IMR-90 (cell line): ENCODE measurements at regions not wholly inside any gene's neighbourhood (a gene's known extent, or its start where the extent isn't known, plus 50 kb on each side); places are given as distances from the start of the nearest gene placed in this dataset.
"Not testable (repeated sequence)": the region's sequence is repeated elsewhere in the genome, so short reads cannot be mapped to it uniquely, and the experiment has no call there.

Experiments
- ATAC-seq: fragments of 200-7000 bp; cut with Tn5 transposase; 2 replicates; pipeline ENCODE4 v1.9.1; 2020; ENCODE audit warnings: low read depth, mild to moderate bottlenecking, moderate library complexity
- BruUV-seq: library from RNA; stranded (reverse); fragments of 400-500 nt; replicated peaks from 2 replicates; lab custom pipeline; 2021; lab: Mats Ljungman, UMichigan
- CTCF ChIA-PET: fragments of 300-600 bp; formaldehyde crosslinking; extraction: SDS; loops from one replicate; lab custom pipeline; 2021; ENCODE audit warnings: antibody characterized with exemption; lab: Yijun Ruan, JAX
- POLR2A ChIA-PET: fragments of 300-600 bp; sonication (Branson Sonifier 250); formaldehyde crosslinking; loops from one replicate; lab custom pipeline; 2022; ENCODE audit warnings: antibody characterized with exemption; ENCODE audit not compliant: unreplicated experiment; lab: Charles Lee
- DNase-seq: peaks from one replicate; pipeline ENCODE4 v3.0.0; 2013
- H2AFZ ChIP-seq: replicated peaks from 2 replicates; pipeline ENCODE3; 2013; ENCODE audit warnings: low read length, mild to moderate bottlenecking; ENCODE audit not compliant: poor library complexity
- H2AK5ac ChIP-seq: 2 replicates; pipeline ENCODE4 v1.6.1; 2013; ENCODE audit warnings: low read depth, low read length, inconsistent platforms
- H2AK9ac ChIP-seq: replicated peaks from 2 replicates; pipeline ENCODE3; 2013; ENCODE audit warnings: mild to moderate bottlenecking, low read depth, low read length, moderate library complexity; ENCODE audit not compliant: poor library complexity
- H2BK120ac ChIP-seq: 2 replicates; pipeline ENCODE4 v1.6.1; 2013; ENCODE audit warnings: low read depth, low read length, inconsistent platforms
- H2BK15ac ChIP-seq: 3 replicates; pipeline ENCODE4 v1.6.1; 2013; ENCODE audit warnings: low read depth, low read length, inconsistent platforms
- H2BK20ac ChIP-seq: 2 replicates; pipeline ENCODE4 v1.6.1; 2013; ENCODE audit warnings: low read depth, mild to moderate bottlenecking, inconsistent platforms, low read length, moderate library complexity
- H2BK5ac ChIP-seq: 2 replicates; pipeline ENCODE4 v1.6.1; 2013; ENCODE audit warnings: mild to moderate bottlenecking, low read depth, low read length, inconsistent platforms; ENCODE audit not compliant: poor library complexity, severe bottlenecking
- H3K14ac ChIP-seq: replicated peaks from 2 replicates; pipeline ENCODE4 v1.6.1; 2013; ENCODE audit warnings: low read depth, low read length, inconsistent platforms
- H3K18ac ChIP-seq: 2 replicates; pipeline ENCODE4 v1.6.1; 2013; ENCODE audit warnings: low read depth, low read length, control low read depth
- H3K23ac ChIP-seq: 2 replicates; pipeline ENCODE4 v1.6.1; 2013; ENCODE audit warnings: low read depth, low read length, inconsistent platforms
- H3K27ac ChIP-seq: 2 replicates; pipeline ENCODE4 v1.5.1; 2013; ENCODE audit warnings: mild to moderate bottlenecking, control low read depth, low read length; ENCODE audit not compliant: insufficient read depth
- H3K27me3 ChIP-seq: 2 replicates; pipeline ENCODE4 v1.6.1; 2013; ENCODE audit warnings: low read length; ENCODE audit not compliant: control insufficient read depth, insufficient read depth
- H3K36me3 ChIP-seq: 2 replicates; pipeline ENCODE4 v1.6.1; 2013; ENCODE audit warnings: low read length, mixed read lengths; ENCODE audit not compliant: control insufficient read depth, insufficient read depth
- H3K4ac ChIP-seq: 2 replicates; pipeline ENCODE4 v1.6.1; 2013; ENCODE audit warnings: low read depth, low read length, inconsistent platforms
- H3K4me1 ChIP-seq: 2 replicates; pipeline ENCODE4 v1.6.1; 2013; ENCODE audit warnings: low read length, mixed read lengths; ENCODE audit not compliant: control insufficient read depth, insufficient read depth
- H3K4me2 ChIP-seq: 2 replicates; pipeline ENCODE4 v1.6.1; 2013; ENCODE audit warnings: low read depth, mild to moderate bottlenecking, control low read depth, low read length, moderate library complexity
- H3K4me3 ChIP-seq: 2 replicates; pipeline ENCODE4 v1.5.1; 2013; ENCODE audit warnings: low read depth, mild to moderate bottlenecking, control low read depth, low read length, moderate library complexity; ENCODE audit not compliant: insufficient read depth
- H3K56ac ChIP-seq: 2 replicates; pipeline ENCODE4 v1.6.1; 2013; ENCODE audit warnings: low read length, inconsistent platforms; ENCODE audit not compliant: insufficient read depth; ENCODE audit errors: extremely low read depth
- H3K79me1 ChIP-seq, 2 experiments: 2 replicates each; pipeline ENCODE4 v1.6.1; 2013; ENCODE audit warnings: low read length in 2 of 2, inconsistent platforms in 1 of 2, low read depth in 1 of 2
- H3K9ac ChIP-seq: 2 replicates; pipeline ENCODE4 v1.6.1; 2013; ENCODE audit warnings: low read depth, low read length, control low read depth
- H3K9me1 ChIP-seq: 2 replicates; pipeline ENCODE4 v1.6.1; 2013; ENCODE audit warnings: low read length, inconsistent platforms; ENCODE audit not compliant: insufficient read depth
- H3K9me3 ChIP-seq: 2 replicates; pipeline ENCODE4 v1.6.1; 2013; ENCODE audit warnings: low read length; ENCODE audit not compliant: control insufficient read depth, insufficient read depth
- H4K20me1 ChIP-seq: 2 replicates; pipeline ENCODE4 v1.6.1; 2013; ENCODE audit warnings: low read length, inconsistent platforms; ENCODE audit not compliant: insufficient read depth
- H4K5ac ChIP-seq: 2 replicates; pipeline ENCODE4 v1.6.1; 2013; ENCODE audit warnings: mild to moderate bottlenecking, low read depth, low read length, control low read depth
- H4K8ac ChIP-seq, 2 experiments: 2 replicates each; pipeline ENCODE4 v1.6.1; 2013; ENCODE audit warnings: low read depth in 2 of 2, low read length in 2 of 2, control low read depth in 1 of 2, inconsistent platforms in 1 of 2
- H4K91ac ChIP-seq: 2 replicates; pipeline ENCODE4 v1.6.1; 2013; ENCODE audit warnings: low read depth, low read length, inconsistent platforms; ENCODE audit not compliant: insufficient read depth
- RCOR1 ChIP-seq: IDR thresholded peaks from 2 replicates; pipeline ENCODE4 v1.6.1; 2012; ENCODE audit warnings: mild to moderate bottlenecking, low read length, improper control_type of control experiment; ENCODE audit not compliant: insufficient replicate concordance
- WGBS, 2 experiments: methylation state at CpG; one replicate each; pipeline versions ENCODE4 v1.1.5 to v1.1.7; 2013; ENCODE audit warnings: missing lambda C conversion rate in 2 of 2; ENCODE audit not compliant: insufficient read length in 1 of 2; ENCODE audit errors: extremely low coverage in 2 of 2; 5-methylcytosine and 5-hydroxymethylcytosine counted together
- dilution Hi-C: fragments of 300-500 bp; cut with HindIII; formaldehyde crosslinking; loops from one replicate; pipeline ENCODE4 v1.14.3; 2018; ENCODE audit warnings: low sequenced_read_pairs; ENCODE audit not compliant: unreplicated experiment
- in situ Hi-C: fragments of 300-500 bp; cut with MboI; formaldehyde crosslinking; loops from 3 replicates; pipeline ENCODE4 v1.14.3; 2019; ENCODE audit warnings: low sequenced_read_pairs, inconsistent platforms, mixed read lengths
- intact Hi-C: fragments of 100-400 bp; cut with micrococcal nuclease; formaldehyde crosslinking; loops from 2 replicates; pipeline ENCODE4 v1.10.0; 2022
- TF ChIP-seq, protein P1 (sequence below): fragments of 150-350 bp; IDR thresholded peaks from 2 replicates; pipeline ENCODE4 v1.6.1; 2017; ENCODE audit warnings: mild to moderate bottlenecking, antibody characterized with exemption, low read length, low read depth

DNA sequence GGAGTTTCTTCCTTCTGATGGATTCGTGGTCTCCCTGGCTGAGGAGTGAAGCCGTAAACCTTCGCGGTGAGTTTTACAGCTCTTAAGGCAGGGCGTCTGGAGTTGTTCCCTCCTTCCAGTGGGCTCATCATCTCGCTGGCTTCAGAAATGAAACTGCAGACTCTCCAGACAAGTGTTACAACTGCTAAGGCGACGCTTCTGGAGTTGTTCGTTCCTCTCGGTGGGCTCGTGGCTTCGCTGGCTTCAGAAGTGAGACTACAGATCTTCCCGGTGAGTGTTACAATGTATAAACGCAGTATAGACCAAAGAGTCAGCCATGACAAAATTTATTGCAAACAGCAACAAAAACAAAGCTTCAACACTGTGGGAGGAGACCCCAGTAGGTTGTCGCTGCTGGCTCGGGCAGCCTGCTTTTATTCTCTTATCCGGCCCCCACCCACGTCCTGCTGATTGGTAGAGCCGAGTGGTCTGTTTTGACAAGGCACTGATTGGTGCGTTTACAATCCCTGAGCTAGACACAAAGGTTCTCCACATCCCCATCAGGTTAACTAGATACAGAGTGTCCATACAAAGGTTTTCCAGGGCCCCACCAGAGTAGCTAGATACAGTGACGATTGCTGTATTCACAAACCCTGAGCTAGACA lies 113.2 kb downstream of the GPX5 start:
- TF ChIP-seq, protein P1, sequence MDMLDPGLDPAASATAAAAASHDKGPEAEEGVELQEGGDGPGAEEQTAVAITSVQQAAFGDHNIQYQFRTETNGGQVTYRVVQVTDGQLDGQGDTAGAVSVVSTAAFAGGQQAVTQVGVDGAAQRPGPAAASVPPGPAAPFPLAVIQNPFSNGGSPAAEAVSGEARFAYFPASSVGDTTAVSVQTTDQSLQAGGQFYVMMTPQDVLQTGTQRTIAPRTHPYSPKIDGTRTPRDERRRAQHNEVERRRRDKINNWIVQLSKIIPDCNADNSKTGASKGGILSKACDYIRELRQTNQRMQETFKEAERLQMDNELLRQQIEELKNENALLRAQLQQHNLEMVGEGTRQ: no peak
- TF ChIP-seq RCOR1: no peak
- Histone ChIP-seq H3K79me1 (no peaks in the 10 kb centered on the region), H3K18ac (no peak overlapping the region), H3K9me1 (no peaks in the 10 kb centered on the region), H3K36me3 (no peaks in the 10 kb centered on the region), H3K4me3 (no peak overlapping the region), H2AK5ac (no peak overlapping the region), H3K14ac (no peak overlapping the region), H2BK15ac (no peak overlapping the region), H4K20me1 (no peaks in the 10 kb centered on the region), H3K4me1 (no peaks in the 10 kb centered on the region), H3K4ac (no peak overlapping the region), H3K27me3 (peaks cover 7% of the 10 kb centered on the region), H4K5ac (no peak overlapping the region), H3K4me2 (no peak overlapping the region), H3K9ac (no peak overlapping the region), H2AK9ac (no peak overlapping the region), H3K9me3 (no peaks in the 10 kb centered on the region), H3K27ac (no peak overlapping the region), H3K23ac (no peak overlapping the region), H2BK120ac (no peak overlapping the region), H3K56ac (no peak overlapping the region), H2AFZ (no peak overlapping the region), H4K8ac (no peak overlapping the region), H4K91ac (no peak overlapping the region), H2BK20ac (no peak overlapping the region), H2BK5ac (no peak overlapping the region)
- intact Hi-C loops: no loop called here
- ChIA-PET CTCF (no interaction called here), POLR2A (no interaction called here)
- BruUV-seq: no TSS peak
- dilution Hi-C loops: no loop called here
- DNase-seq (no peak), ATAC-seq (no peak)
- 60% methylated on average over 3 of the region's 21 CpGs; no CpG with 5 or more reads in 1 of the 2 experiments for WGBS, 2 experiments
- in situ Hi-C loops: no loop called here

- H3K14ac ChIP-seq, H4K91ac ChIP-seq, intact Hi-C loops, H2AK5ac ChIP-seq, H3K9ac ChIP-seq, H4K20me1 ChIP-seq, H3K23ac ChIP-seq, H3K27ac ChIP-seq, H2BK15ac ChIP-seq, H3K56ac ChIP-seq, H2AFZ ChIP-seq, POLR2A ChIA-PET, dilution Hi-C loops, H3K27me3 ChIP-seq, in situ Hi-C loops, H3K36me3 ChIP-seq, H3K4me2 ChIP-seq, H2BK20ac ChIP-seq, H3K18ac ChIP-seq, DNase-seq, H3K4me1 ChIP-seq, H3K79me1 ChIP-seq, H4K8ac ChIP-seq, ATAC-seq, H3K4me3 ChIP-seq, BruUV-seq, H3K9me1 ChIP-seq, H3K9me3 ChIP-seq, H3K4ac ChIP-seq, H2BK5ac ChIP-seq, H2BK120ac ChIP-seq, H2AK9ac ChIP-seq, H4K5ac ChIP-seq, CTCF ChIA-PET: not testable (repeated sequence)
- WGBS, 2 experiments: 95% methylated on average over 8 of the region's 47 CpGs; no CpG with 5 or more reads in 1 of the 2 experiments
Observed at GRCh38 chr6:28639445-28640290, 114.0 kb downstream of the GPX5 start.
